Endothelial cell of umbilical vein (primary cell): ENCODE measurements at regions not wholly inside any gene's neighbourhood (a gene's known extent, or its start where the extent isn't known, plus 50 kb on each side); places are given as distances from the start of the nearest gene placed in this dataset.
A peak's percentile ranks its signal among the peaks of the same experiment; 100 is the strongest.

Experiments
- BruUV-seq: library from RNA; stranded (reverse); fragments of 400-500 nt; replicated peaks from 2 replicates; lab custom pipeline; 2021; lab: Mats Ljungman, UMichigan
- CTCF ChIA-PET: fragments of 300-600, 350-600 bp; sonication (Branson Sonifier 250); formaldehyde crosslinking; loops from one replicate; lab custom pipeline; 2021; ENCODE audit warnings: antibody characterized with exemption, inconsistent platforms; lab: Charles Lee
- POLR2A ChIA-PET: fragments of 300-600, 350-600 bp; sonication (Branson Sonifier 250); formaldehyde crosslinking; loops from one replicate; lab custom pipeline; 2021; ENCODE audit warnings: antibody characterized with exemption, inconsistent platforms; lab: Charles Lee
- DNase-seq: peaks from one replicate; pipeline ENCODE4 v3.0.0-alpha.2; 2011; ENCODE audit warnings: low read depth, low spot score
- FAIRE-seq: peaks from 2 replicates; lab custom pipeline; 2011; peaks lifted over from hg19 to GRCh38; lab: Jason Lieb, UNC
- H2AFZ ChIP-seq: 2 replicates; pipeline ENCODE4 v1.6.0; 2012; ENCODE audit warnings: low read depth, low read length, control low read depth, inconsistent platforms
- H3K27ac ChIP-seq: 2 replicates; pipeline ENCODE4 v1.5.1; 2011; ENCODE audit warnings: low read depth, mild to moderate bottlenecking, control low read depth, low read length, moderate library complexity; ENCODE audit not compliant: insufficient read depth
- H3K27me3 ChIP-seq, 2 experiments: 2 replicates each; pipeline versions ENCODE4 v1.6.0 to v1.6.1; 2011; ENCODE audit warnings: low read length in 2 of 2, mixed read lengths in 1 of 2; ENCODE audit not compliant: control insufficient read depth in 2 of 2, insufficient read depth in 2 of 2
- H3K36me3 ChIP-seq, 2 experiments: 2 replicates in 1 of 2; 3 replicates in 1 of 2; pipeline ENCODE4 v1.5.1; 2011; ENCODE audit warnings: low read length in 2 of 2, mild to moderate bottlenecking in 1 of 2, moderate library complexity in 1 of 2; ENCODE audit not compliant: control insufficient read depth in 2 of 2, insufficient read depth in 2 of 2; ENCODE audit errors: extremely low read depth in 1 of 2
- H3K4me1 ChIP-seq: 3 replicates; pipeline ENCODE4 v1.5.1; 2011; ENCODE audit warnings: mild to moderate bottlenecking, low read length; ENCODE audit not compliant: control insufficient read depth, insufficient read depth; ENCODE audit errors: extremely low read depth
- H3K4me2 ChIP-seq: 2 replicates; pipeline ENCODE4 v1.6.1; 2011; ENCODE audit warnings: low read length, control low read depth, mixed read lengths; ENCODE audit not compliant: insufficient read depth
- H3K4me3 ChIP-seq, 3 experiments: fragments of 200-600 bp in 1 of 3; sonication (generic), shearing (Covaris generic) in 1 of 3; replicated peaks in 1 of 3; 2 replicates each; pipeline ENCODE4 v1.5.1; 2011 to 2016; ENCODE audit warnings: control low read depth in 3 of 3, low read length in 3 of 3, mild to moderate bottlenecking in 2 of 3, inconsistent platforms in 1 of 3, low read depth in 1 of 3, moderate library complexity in 1 of 3; ENCODE audit not compliant: insufficient read depth in 1 of 3
- H3K79me2 ChIP-seq: 2 replicates; pipeline ENCODE4 v1.6.0; 2012; ENCODE audit warnings: low read length, inconsistent platforms; ENCODE audit not compliant: control insufficient read depth, insufficient read depth
- H3K9ac ChIP-seq: replicated peaks from 2 replicates; pipeline ENCODE3; 2011; ENCODE audit warnings: low read length, control low read depth; ENCODE audit not compliant: insufficient read depth; ENCODE audit errors: extremely low read depth
- H3K9me1 ChIP-seq: replicated peaks from 3 replicates; pipeline ENCODE4 v1.6.0; 2011; ENCODE audit warnings: mild to moderate bottlenecking, low read length; ENCODE audit not compliant: control insufficient read depth, insufficient read depth; ENCODE audit errors: extremely low read depth
- H3K9me3 ChIP-seq: replicated peaks from 2 replicates; pipeline ENCODE4 v1.5.1; 2012; ENCODE audit warnings: low read length, inconsistent platforms; ENCODE audit not compliant: control insufficient read depth, insufficient read depth
- H4K20me1 ChIP-seq: replicated peaks from 2 replicates; pipeline ENCODE3; 2011; ENCODE audit warnings: mild to moderate bottlenecking, low read length; ENCODE audit not compliant: control insufficient read depth, insufficient read depth; ENCODE audit errors: extremely low read depth
- CTCF ChIP-seq, 2 donors: IDR thresholded peaks; 1 replicate in 1 of 2; 2 replicates in 1 of 2; pipeline ENCODE4 v1.5.1; 2011; ENCODE audit warnings: low read length in 2 of 2, mild to moderate bottlenecking in 2 of 2, moderate library complexity in 2 of 2, control low read depth in 1 of 2, inconsistent platforms in 1 of 2, low read depth in 1 of 2; ENCODE audit not compliant: insufficient read depth in 1 of 2; ENCODE audit errors: extremely low read depth in 1 of 2
- EZH2 ChIP-seq: IDR thresholded peaks from 2 replicates; pipeline ENCODE4 v1.6.1; 2012; ENCODE audit warnings: borderline replicate concordance, low read depth, mild to moderate bottlenecking, moderate library complexity, low read length, inconsistent platforms; ENCODE audit not compliant: severe bottlenecking
- FOS ChIP-seq: IDR thresholded peaks from 2 replicates; pipeline ENCODE4 v1.6.1; 2011; ENCODE audit warnings: mild to moderate bottlenecking, low read length, moderate library complexity, borderline replicate concordance; ENCODE audit not compliant: insufficient read depth
- GATA2 ChIP-seq: IDR thresholded peaks from 2 replicates; pipeline ENCODE4 v1.7.0; 2011; ENCODE audit warnings: low read depth, mild to moderate bottlenecking, moderate library complexity, mixed read lengths, low read length; ENCODE audit not compliant: insufficient read length, insufficient read depth
- JUN ChIP-seq: IDR thresholded peaks from 2 replicates; pipeline ENCODE4 v1.6.1; 2011; ENCODE audit warnings: borderline replicate concordance, low read depth; ENCODE audit not compliant: insufficient read length, insufficient read depth
- POLR2A ChIP-seq: IDR thresholded peaks from 2 replicates; pipeline ENCODE4 v1.6.1; 2012; ENCODE audit warnings: low read depth, mild to moderate bottlenecking, control low read depth, low read length
- POLR2AphosphoS5 ChIP-seq: IDR thresholded peaks from 2 replicates; pipeline ENCODE4 v1.6.1; 2012; ENCODE audit warnings: low read depth, mild to moderate bottlenecking, control low read depth, low read length, moderate library complexity; ENCODE audit not compliant: insufficient read depth
- dilution Hi-C: fragments of 300-500 bp; cut with MboI; formaldehyde crosslinking; loops from one replicate; pipeline ENCODE4 v1.15.0; 2019; ENCODE audit warnings: low sequenced_read_pairs; ENCODE audit not compliant: extremely low pct_ligation_motif_present
- intact Hi-C: fragments of 100-400 bp; cut with micrococcal nuclease; formaldehyde crosslinking; loops from one replicate; pipeline ENCODE4 v1.10.0; 2022

GRCh38 chr13:73934215-73934641 is 200.0 kb downstream of the KLF12 start:
- Histone ChIP-seq H3K36me3 (no peaks in the 10 kb centered on the region), H4K20me1 (no peaks in the 10 kb centered on the region), H3K4me3 (peak overlapping the region in 1 of 3 experiments; percentile 8), H3K9ac (peak overlapping the region; percentile 15), H2AFZ (no peak overlapping the region), H3K79me2 (peaks cover 7% of the 10 kb centered on the region), H3K9me3 (no peaks in the 10 kb centered on the region), H3K27me3 (no peaks in the 10 kb centered on the region), H3K9me1 (no peaks in the 10 kb centered on the region), H3K4me1 (peaks cover 23% of the 10 kb centered on the region), H3K27ac (peak overlapping the region; percentile 57), H3K4me2 (peak overlapping the region; percentile 61)
- FAIRE-seq = no peak
- BruUV-seq = no TSS peak
- peak; percentile 42 for DNase-seq
- CTCF ChIA-PET = no interaction called here
- TF ChIP-seq CTCF (IDR thresholded peaks at IDR 0.05; ENCODE audit: extremely low read depth in 1 of 2, insufficient read depth in 1 of 2, low read depth in 1 of 2, low read length in 2 of 2) (no peak), JUN (peak; percentile 67), GATA2 (peak; percentile 66), POLR2AphosphoS5 (no peak), FOS (peak; percentile 23), EZH2 (no peak), POLR2A (no peak)
- POLR2A ChIA-PET = no interaction called here
- intact Hi-C loops = loop anchor here (5.0 kb wide), 1 partner anchor 167 kb away; no protein-coding TSS in a partner anchor
- dilution Hi-C loops = no loop called here
